ENCODE measurements at regions not wholly inside any gene's neighbourhood (a gene's known extent, or its start where the extent isn't known, plus 50 kb on each side); places are given as distances from the start of the nearest gene placed in this dataset.

DNA sequence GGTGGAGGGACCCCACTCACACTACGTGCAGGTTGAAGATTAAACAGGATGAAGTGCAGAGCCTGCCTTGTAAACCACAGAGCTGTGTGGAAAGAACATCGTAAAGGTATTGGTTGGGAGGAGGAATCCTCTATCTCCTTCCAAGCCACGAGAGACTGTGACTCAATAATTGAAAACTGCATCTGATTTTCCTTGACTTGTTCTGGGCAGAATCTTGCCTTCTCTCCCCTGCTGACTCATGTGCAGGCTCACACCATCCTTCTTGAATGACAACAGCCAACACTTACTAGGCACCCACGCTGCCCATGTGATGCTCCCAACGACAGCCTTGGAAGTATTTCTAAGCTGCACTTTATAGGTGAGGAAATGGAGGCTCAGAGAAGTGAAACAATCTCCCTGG, 563.0 kb downstream of the MIAT start:
- Histone ChIP-seq H3K27ac (no peak overlapping the region), H3K36me3 (no peaks in the 10 kb centered on the region), H3K4me1 (ENCODE audit: control insufficient read depth in 1 of 2, insufficient read depth in 1 of 2, low read depth in 1 of 2, low read length in 1 of 2) (no peaks in the 10 kb centered on the region), H3K9me3 (no peaks in the 10 kb centered on the region), H3K4me3 (ENCODE audit: low read depth in 1 of 2, low read length in 1 of 2) (no peak overlapping the region), H3K27me3 (peaks cover 7% of the 10 kb centered on the region)
- no peak for TF ChIP-seq CTCF (IDR thresholded peaks at IDR 0.05)

GRCh38 chr22:27222178-27222577, 564.8 kb downstream of the MIAT start:
- no peak for TF ChIP-seq CTCF (IDR thresholded peaks at IDR 0.05)
- H3K4me3 ChIP-seq (ENCODE audit: low read depth in 1 of 2, low read length in 1 of 2) = no peak overlapping the region
- peaks cover 7% of the 10 kb centered on the region for H3K27me3 ChIP-seq
- H3K9me3 ChIP-seq = no peaks in the 10 kb centered on the region
- H3K36me3 ChIP-seq = no peaks in the 10 kb centered on the region
- H3K27ac ChIP-seq = no peak overlapping the region
- H3K4me1 ChIP-seq (ENCODE audit: control insufficient read depth in 1 of 2, insufficient read depth in 1 of 2, low read depth in 1 of 2, low read length in 1 of 2) = no peaks in the 10 kb centered on the region

GRCh38 chr22:27223317-27224177, 566.2 kb downstream of the MIAT start:
- H3K27ac ChIP-seq = no peak overlapping the region
- peaks cover 7% of the 10 kb centered on the region for H3K27me3 ChIP-seq
- no peaks in the 10 kb centered on the region for H3K36me3 ChIP-seq
- TF ChIP-seq CTCF (IDR thresholded peaks at IDR 0.05) = no peak
- no peak overlapping the region for H3K4me3 ChIP-seq (ENCODE audit: low read depth in 1 of 2, low read length in 1 of 2)
- H3K9me3 ChIP-seq = no peaks in the 10 kb centered on the region
- no peaks in the 10 kb centered on the region for H3K4me1 ChIP-seq (ENCODE audit: control insufficient read depth in 1 of 2, insufficient read depth in 1 of 2, low read depth in 1 of 2, low read length in 1 of 2)

DNA sequence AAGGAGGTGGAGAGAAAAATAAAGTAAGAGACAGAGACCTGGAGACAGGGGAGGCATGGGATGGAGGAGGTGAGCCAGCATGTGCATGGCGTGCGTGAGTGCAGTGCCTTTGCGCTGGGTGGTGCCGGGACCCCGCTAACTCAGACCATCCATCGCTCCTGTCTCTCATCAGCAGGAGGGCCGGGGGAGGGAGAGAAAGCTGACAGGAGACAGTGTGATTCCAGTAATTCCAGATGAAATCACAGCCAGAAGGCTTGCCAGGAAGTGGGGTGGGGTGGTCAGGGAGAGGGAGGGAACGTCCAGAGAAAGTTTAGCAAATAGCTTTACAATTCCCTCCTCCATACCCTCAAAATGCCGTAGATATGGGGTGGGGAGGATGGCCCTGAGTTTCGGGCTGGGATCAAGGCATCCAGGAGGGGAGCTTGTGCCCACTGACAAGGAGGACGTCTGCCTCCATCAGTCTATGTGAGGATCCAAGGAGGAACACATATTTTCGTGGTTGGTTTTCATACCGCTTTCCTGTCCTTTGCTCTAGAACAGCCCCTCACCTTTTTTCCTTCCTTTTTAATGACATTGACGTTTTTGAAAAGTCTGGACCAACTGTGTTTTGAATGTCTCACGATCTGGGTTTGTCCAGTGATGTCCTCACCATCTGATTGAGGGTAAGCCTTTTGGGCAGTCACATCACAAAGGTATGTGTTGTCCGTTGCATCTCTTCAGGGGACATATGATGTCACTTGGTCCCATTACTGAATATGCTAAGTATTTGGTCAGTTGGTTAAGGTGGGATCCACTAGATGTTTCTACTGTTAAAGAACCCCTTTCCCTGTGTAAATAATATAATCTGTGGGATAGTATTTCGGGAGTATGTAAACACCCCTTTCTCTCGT, 567.3 kb downstream of the MIAT start:
- H3K4me1 ChIP-seq (ENCODE audit: control insufficient read depth in 1 of 2, insufficient read depth in 1 of 2, low read depth in 1 of 2, low read length in 1 of 2) = no peaks in the 10 kb centered on the region
- H3K4me3 ChIP-seq (ENCODE audit: low read depth in 1 of 2, low read length in 1 of 2) = no peak overlapping the region
- no peak overlapping the region for H3K27ac ChIP-seq
- peaks cover 7% of the 10 kb centered on the region for H3K27me3 ChIP-seq
- no peaks in the 10 kb centered on the region for H3K36me3 ChIP-seq
- TF ChIP-seq CTCF (IDR thresholded peaks at IDR 0.05) = no peak
- H3K9me3 ChIP-seq = no peaks in the 10 kb centered on the region

DNA sequence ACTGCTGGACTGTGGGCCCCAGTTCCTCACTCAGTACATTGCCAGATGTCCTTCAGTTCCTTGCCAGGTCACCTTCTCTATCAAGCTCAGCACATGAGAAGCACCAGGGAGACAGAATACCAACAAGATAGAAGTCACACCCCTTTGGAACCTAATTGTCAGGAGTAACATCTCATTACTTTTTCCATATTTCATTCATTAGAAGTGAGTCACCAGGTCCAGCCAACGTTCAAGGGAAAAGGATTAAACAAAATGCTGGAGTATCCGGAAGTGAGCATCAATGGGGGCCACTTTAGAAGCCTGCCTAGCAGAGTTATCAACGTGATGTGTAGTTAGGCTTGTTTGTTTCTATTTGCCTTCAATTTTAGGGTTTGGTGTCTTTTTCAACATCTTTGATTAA, 569.3 kb downstream of the MIAT start:
- no peak overlapping the region for H3K27ac ChIP-seq
- H3K4me1 ChIP-seq (ENCODE audit: control insufficient read depth in 1 of 2, insufficient read depth in 1 of 2, low read depth in 1 of 2, low read length in 1 of 2) = no peaks in the 10 kb centered on the region
- no peaks in the 10 kb centered on the region for H3K9me3 ChIP-seq
- no peaks in the 10 kb centered on the region for H3K36me3 ChIP-seq
- TF ChIP-seq CTCF (IDR thresholded peaks at IDR 0.05) = no peak
- peaks cover 7% of the 10 kb centered on the region for H3K27me3 ChIP-seq
- H3K4me3 ChIP-seq (ENCODE audit: low read depth in 1 of 2, low read length in 1 of 2) = no peak overlapping the region
